ENCODE measurements at regions not wholly inside any gene's neighbourhood (a gene's known extent, or its start where the extent isn't known, plus 50 kb on each side); places are given as distances from the start of the nearest gene placed in this dataset.
"Not testable (repeated sequence)": the region's sequence is repeated elsewhere in the genome, so short reads cannot be mapped to it uniquely, and the experiment has no call there.

DNA sequence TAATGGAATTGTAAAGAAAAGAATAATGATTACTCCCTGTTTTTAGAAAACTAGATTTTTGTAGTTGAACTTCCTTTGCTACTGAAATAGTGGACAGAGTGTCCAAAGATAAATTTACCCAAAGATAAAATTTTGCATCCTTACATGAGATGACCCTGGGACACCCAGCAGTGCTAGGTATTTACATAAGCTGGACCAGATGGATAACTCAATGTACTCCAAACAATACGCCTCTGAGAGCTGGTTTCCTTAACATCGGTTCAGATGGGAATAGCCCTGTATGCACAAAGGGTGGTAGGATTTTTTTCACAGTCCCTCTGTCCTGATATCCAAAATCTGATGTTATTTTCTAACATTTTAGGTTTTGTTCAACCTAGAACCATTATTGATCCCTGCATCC lies 432.1 kb upstream of the ID2 start:
- TF ChIP-seq, protein P1, sequence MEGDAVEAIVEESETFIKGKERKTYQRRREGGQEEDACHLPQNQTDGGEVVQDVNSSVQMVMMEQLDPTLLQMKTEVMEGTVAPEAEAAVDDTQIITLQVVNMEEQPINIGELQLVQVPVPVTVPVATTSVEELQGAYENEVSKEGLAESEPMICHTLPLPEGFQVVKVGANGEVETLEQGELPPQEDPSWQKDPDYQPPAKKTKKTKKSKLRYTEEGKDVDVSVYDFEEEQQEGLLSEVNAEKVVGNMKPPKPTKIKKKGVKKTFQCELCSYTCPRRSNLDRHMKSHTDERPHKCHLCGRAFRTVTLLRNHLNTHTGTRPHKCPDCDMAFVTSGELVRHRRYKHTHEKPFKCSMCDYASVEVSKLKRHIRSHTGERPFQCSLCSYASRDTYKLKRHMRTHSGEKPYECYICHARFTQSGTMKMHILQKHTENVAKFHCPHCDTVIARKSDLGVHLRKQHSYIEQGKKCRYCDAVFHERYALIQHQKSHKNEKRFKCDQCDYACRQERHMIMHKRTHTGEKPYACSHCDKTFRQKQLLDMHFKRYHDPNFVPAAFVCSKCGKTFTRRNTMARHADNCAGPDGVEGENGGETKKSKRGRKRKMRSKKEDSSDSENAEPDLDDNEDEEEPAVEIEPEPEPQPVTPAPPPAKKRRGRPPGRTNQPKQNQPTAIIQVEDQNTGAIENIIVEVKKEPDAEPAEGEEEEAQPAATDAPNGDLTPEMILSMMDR (IDR thresholded peaks at IDR 0.05), result no peak
- no peak for TF ChIP-seq POLR2A (IDR thresholded peaks at IDR 0.05)
- Histone ChIP-seq H3K27me3 (no peaks in the 10 kb centered on the region), H3K27ac (no peak overlapping the region), H3K9me3 (peaks cover 0 to 4% (median 0%) of the 10 kb centered on the region in 3 donors), H3K4me1 (peaks cover 0 to 7% (median 3%) of the 10 kb centered on the region in 3 donors), H3K4me3 (no peak overlapping the region), H3K36me3 (no peaks in the 10 kb centered on the region)
- 78 to 84% methylated on average over 2 of the region's 2 CpGs for WGBS, 2 donors
- DNase-seq, result no peak
- intact Hi-C loops (cut with DNase I), result no loop called here

DNA sequence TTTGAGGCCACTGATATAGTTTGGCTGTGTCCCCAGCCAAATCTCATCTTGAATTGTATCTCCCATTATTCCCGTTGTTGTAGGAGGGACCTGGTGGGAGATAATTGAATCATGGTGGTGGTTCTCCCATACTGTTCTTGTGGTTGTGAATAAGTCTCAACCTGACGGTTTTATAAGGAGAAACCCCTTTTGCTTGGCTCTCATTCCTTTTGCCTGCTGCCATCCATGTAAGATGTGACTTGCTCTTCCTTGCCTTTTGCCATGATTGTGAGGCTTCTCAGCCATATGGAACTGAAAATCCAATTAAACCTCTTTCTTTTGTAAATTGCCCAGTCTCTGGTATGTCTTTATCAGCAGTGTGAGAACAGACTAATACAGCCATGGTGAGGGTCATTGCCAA lies 431.6 kb upstream of the ID2 start:
- H3K4me1 ChIP-seq; H3K27ac ChIP-seq; DNase-seq; H3K27me3 ChIP-seq; H3K4me3 ChIP-seq; H3K36me3 ChIP-seq; intact Hi-C loops (cut with DNase I); H3K9me3 ChIP-seq: not testable (repeated sequence)
- 95% methylated on average over 2 of the region's 2 CpGs for WGBS, 2 donors

DNA sequence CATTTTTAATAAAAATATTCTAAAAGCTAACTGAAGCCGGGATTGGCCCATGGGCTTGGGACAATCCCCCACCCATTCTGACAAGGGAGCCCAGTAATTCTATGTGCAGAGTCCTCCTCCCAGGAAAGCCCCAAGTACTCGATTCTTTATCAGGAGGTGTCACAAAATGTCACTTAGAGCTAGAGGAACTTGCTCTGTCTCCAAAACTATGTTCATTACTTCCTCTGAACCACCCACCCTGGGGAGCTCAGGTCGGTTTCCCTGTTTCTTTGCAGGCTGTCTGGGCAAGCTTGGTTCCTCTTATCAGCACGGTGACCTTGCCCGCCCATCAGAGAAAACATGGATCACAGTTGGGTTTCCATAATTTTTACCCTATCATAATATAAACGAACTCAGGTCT lies 430.6 kb upstream of the ID2 start:
- WGBS, 2 donors, result 74 to 92% methylated on average over 6 of the region's 6 CpGs

DNA sequence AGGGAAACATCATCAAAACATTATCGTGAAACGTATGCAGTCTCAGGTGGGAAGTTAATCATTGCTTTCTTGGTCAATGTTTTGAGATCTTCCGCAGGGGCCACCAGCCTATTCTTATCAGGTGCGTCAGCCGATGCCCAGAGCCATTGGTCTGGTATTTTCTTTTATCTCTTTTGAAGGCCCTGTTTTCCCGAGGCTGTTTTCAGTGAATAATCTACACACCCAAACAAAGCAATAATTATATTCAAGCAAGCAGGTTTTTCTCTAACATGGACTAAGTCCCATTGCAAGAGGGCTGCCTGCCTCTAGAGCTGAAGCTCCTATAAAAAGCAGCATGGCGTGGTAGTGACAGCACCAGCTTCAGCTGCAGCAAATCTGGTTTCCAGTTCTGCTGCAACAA lies 430.0 kb upstream of the ID2 start:
- DNase-seq, result no peak
- H3K4me1 ChIP-seq, result peaks cover 0 to 7% (median 3%) of the 10 kb centered on the region in 3 donors
- no peak overlapping the region for H3K4me3 ChIP-seq
- intact Hi-C loops (cut with DNase I), result no loop called here
- no peaks in the 10 kb centered on the region for H3K27me3 ChIP-seq
- 91 to 92% methylated on average over 7 of the region's 7 CpGs for WGBS, 2 donors
- H3K9me3 ChIP-seq, result peaks cover 0 to 4% (median 0%) of the 10 kb centered on the region in 3 donors
- TF ChIP-seq, protein P1 (IDR thresholded peaks at IDR 0.05), result no peak
- TF ChIP-seq POLR2A (IDR thresholded peaks at IDR 0.05), result no peak
- no peaks in the 10 kb centered on the region for H3K36me3 ChIP-seq
- H3K27ac ChIP-seq, result no peak overlapping the region

More for the DNA sequence above, 430.6 kb upstream of the ID2 start:
- intact Hi-C loops (cut with DNase I), result no loop called here
- Histone ChIP-seq H3K4me3 (no peak overlapping the region), H3K9me3 (peaks cover 0 to 4% (median 0%) of the 10 kb centered on the region in 3 donors), H3K36me3 (no peaks in the 10 kb centered on the region), H3K27ac (no peak overlapping the region), H3K27me3 (no peaks in the 10 kb centered on the region), H3K4me1 (peaks cover 0 to 7% (median 3%) of the 10 kb centered on the region in 3 donors)
- DNase-seq, result no peak
- TF ChIP-seq, protein P1 (IDR thresholded peaks at IDR 0.05), result no peak
- TF ChIP-seq POLR2A (IDR thresholded peaks at IDR 0.05), result no peak

DNA sequence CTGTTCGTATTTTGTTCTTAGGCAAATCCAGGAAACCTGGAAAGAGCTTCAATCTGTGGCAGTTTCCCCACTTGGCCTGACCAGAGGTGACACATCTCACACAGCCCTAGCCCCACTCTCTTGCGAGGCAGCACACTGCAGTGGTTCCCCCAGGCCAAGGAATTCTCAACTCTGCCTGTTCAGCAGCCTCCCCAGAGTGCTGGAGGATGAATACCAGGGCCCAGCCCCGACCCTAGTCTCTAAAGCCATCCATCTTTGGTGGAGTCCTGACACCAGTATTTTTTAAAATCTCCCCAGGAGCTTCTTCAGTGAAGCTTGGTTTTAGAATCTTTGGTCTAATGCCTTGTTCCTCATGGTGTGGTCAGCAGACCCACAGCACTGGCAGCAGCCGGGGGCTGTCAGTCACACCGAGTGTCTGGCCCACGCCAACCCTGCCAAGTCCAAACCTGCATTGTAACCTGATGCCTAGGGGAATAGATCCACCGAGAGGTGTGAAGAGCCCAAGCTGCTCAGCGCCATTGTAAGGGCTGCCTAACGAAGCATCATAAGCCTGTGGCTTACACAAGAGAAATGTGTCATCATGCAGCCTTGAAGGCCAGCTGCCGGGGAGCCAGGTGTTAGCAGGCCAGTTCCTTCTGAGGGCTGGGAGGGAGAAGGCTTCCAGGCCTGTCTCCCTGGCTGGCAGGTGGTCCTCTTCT lies 428.7 kb upstream of the ID2 start:
- Histone ChIP-seq H3K27me3 (no peaks in the 10 kb centered on the region), H3K4me1 (peaks cover 0 to 3% (median 2%) of the 10 kb centered on the region in 3 donors), H3K36me3 (no peaks in the 10 kb centered on the region), H3K4me3 (no peak overlapping the region), H3K9me3 (peaks cover 0 to 4% (median 0%) of the 10 kb centered on the region in 3 donors), H3K27ac (no peak overlapping the region)
- no peak for DNase-seq
- TF ChIP-seq POLR2A (IDR thresholded peaks at IDR 0.05), result no peak
- intact Hi-C loops (cut with DNase I), result no loop called here
- 61 to 67% methylated on average over 3 to 4 of the region's 10 CpGs for WGBS, 2 donors

DNA sequence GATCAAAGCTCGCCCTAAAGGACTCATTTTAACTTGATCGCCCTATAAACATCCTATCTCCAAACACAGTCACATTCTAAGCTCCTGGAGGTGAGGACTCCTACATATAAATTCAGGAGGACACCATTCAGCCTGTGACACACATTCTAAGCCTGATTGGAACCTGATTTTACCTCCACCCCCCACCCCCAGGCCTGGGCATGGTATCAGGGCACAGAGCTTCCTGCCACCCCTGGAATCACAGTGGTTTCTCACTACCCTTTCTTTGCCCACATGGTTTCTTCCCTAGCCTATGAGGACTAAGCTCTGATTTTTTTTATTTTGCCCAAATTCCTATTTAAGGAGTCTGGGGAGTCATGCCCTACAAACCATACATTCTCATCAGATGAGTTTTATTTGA lies 428.1 kb upstream of the ID2 start:
- no peak for DNase-seq
- TF ChIP-seq, protein P1 (IDR thresholded peaks at IDR 0.05), result no peak
- no peak for TF ChIP-seq POLR2A (IDR thresholded peaks at IDR 0.05)
- intact Hi-C loops (cut with DNase I), result no loop called here
- Histone ChIP-seq H3K4me3 (no peak overlapping the region), H3K4me1 (peaks cover 0 to 3% (median 0%) of the 10 kb centered on the region in 3 donors), H3K27ac (no peak overlapping the region), H3K36me3 (no peaks in the 10 kb centered on the region), H3K9me3 (peaks cover 0 to 4% (median 0%) of the 10 kb centered on the region in 3 donors), H3K27me3 (no peaks in the 10 kb centered on the region)
- WGBS, 2 donors, result 91 to 100% methylated on average over 2 of the region's 2 CpGs

DNA sequence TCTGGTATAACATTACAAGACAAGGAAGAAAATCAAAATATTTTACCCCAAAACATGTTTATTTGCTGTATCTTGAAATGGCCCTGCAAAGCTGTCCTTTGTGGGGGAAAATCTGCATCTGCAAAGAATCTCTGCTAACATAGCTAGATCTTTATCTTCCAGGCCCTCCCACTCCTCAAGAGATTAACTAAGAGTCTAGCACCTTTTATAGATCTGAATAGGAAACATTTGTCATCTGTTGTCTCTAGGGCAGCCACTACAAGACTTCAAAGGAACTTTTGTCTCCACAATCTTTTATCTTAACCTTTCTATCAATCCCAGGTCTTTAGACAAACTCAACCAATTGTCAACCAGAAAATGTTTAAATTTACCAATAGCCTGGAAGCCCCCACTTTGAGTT lies 427.6 kb upstream of the ID2 start:
- intact Hi-C loops (cut with DNase I); H3K4me1 ChIP-seq; H3K9me3 ChIP-seq; H3K27me3 ChIP-seq; H3K36me3 ChIP-seq; DNase-seq; H3K27ac ChIP-seq; H3K4me3 ChIP-seq: not testable (repeated sequence)
